Adrenal gland (tissue), 9 donors: ENCODE measurements at regions not wholly inside any gene's neighbourhood (a gene's known extent, or its start where the extent isn't known, plus 50 kb on each side); places are given as distances from the start of the nearest gene placed in this dataset.
A peak's percentile ranks its signal among the peaks of the same experiment; 100 is the strongest.

Experiments
- DNase-seq, 7 donors: peaks; one replicate each; pipeline ENCODE4 v3.0.0-alpha.2; 2019 to 2020
- H3K27ac ChIP-seq, 5 donors: fragments of 200-600 bp; sonication (generic) in 4 of 5; 1 replicate in 3 of 5; 2 replicates in 2 of 5; pipeline versions ENCODE4 v1.5.1 to v1.8.0; 2016 to 2020; ENCODE audit warnings: mild to moderate bottlenecking in 1 of 5
- H3K27me3 ChIP-seq: fragments of 200-600 bp; 2 replicates; pipeline ENCODE4 v1.8.0; 2021
- H3K36me3 ChIP-seq, 2 donors: fragments of 200-600 bp; replicated peaks in 1 of 2; 1 replicate in 1 of 2; 2 replicates in 1 of 2; pipeline versions ENCODE4 v1.5.1 to v1.8.0; 2018 to 2022
- H3K4me1 ChIP-seq, 2 donors: fragments of 200-600 bp; replicated peaks in 1 of 2; 1 replicate in 1 of 2; 2 replicates in 1 of 2; pipeline versions ENCODE4 v1.5.1 to v1.8.0; 2018 to 2021
- H3K4me3 ChIP-seq, 4 donors: fragments of 200-600 bp; sonication (generic) in 3 of 4; one replicate each; pipeline ENCODE4 v1.5.1; 2016 to 2018
- H3K9me3 ChIP-seq, 3 donors: fragments of 200-600 bp; sonication (generic) in 1 of 3; replicated peaks in 1 of 3; 1 replicate in 2 of 3; 2 replicates in 1 of 3; pipeline versions ENCODE4 v1.5.1 to v1.8.0; 2016 to 2021
- CTCF ChIP-seq, 6 experiments: fragments of 450-650 bp in 4 of 6; fragments of 200-600 bp in 2 of 6; sonication (generic) in 1 of 6; IDR thresholded peaks; 1 replicate in 5 of 6; 2 replicates in 1 of 6; pipeline versions ENCODE4 v1.5.1 to v1.8.0; 2016 to 2021; ENCODE audit warnings: antibody characterized with exemption in 6 of 6, mild to moderate bottlenecking in 2 of 6, moderate library complexity in 1 of 6
- POLR2A ChIP-seq, 2 donors: fragments of 450-650 bp; IDR thresholded peaks; one replicate each; pipeline ENCODE4 v1.6.1; 2017; ENCODE audit warnings: antibody characterized with exemption in 2 of 2, mild to moderate bottlenecking in 2 of 2, moderate library complexity in 1 of 2
- WGBS, 4 donors: extraction: QIAGEN DNeasy Blood & Tissue Kit in 2 of 4; methylation state at CpG; one replicate each; pipeline versions ENCODE4 v1.1.5 to v1.1.7; 2013 to 2017; 5-methylcytosine and 5-hydroxymethylcytosine counted together
- intact Hi-C, 2 donors: fragments of 100-400 bp; cut with DNase I; formaldehyde crosslinking; loops; one replicate each; pipeline versions ENCODE4 v1.14.1 to v1.15.0; 2022 to 2023
- donor health status: healthy with polysubstance abuse.
- donor health status: Bipolar disorder and iron deficiency.
- donor health status: DM: yes; HTN: yes; CAD: no.
- donor health status: DM: no; HTN: no; CAD: no.
- donor health status: DM: no; HTN: no; CAD: no.

GRCh38 chr20:9912290-9912689 is 73.4 kb upstream of the PAK5 start:
- Histone ChIP-seq H3K27me3 (peaks cover 10% of the 10 kb centered on the region), H3K9me3 (no peaks in the 10 kb centered on the region), H3K36me3 (no peaks in the 10 kb centered on the region), H3K4me3 (no peak overlapping the region), H3K27ac (no peak overlapping the region), H3K4me1 (no peaks in the 10 kb centered on the region)
- 80 to 87% (median 83%) methylated on average over 5 of the region's 5 CpGs for WGBS, 4 donors
- TF ChIP-seq CTCF (IDR thresholded peaks at IDR 0.05) (no peak), POLR2A (IDR thresholded peaks at IDR 0.05) (no peak)
- no peak for DNase-seq
- intact Hi-C loops, result loop anchor here (10.0 kb wide), 1 partner anchor 297 kb away; no protein-coding TSS in a partner anchor

DNA sequence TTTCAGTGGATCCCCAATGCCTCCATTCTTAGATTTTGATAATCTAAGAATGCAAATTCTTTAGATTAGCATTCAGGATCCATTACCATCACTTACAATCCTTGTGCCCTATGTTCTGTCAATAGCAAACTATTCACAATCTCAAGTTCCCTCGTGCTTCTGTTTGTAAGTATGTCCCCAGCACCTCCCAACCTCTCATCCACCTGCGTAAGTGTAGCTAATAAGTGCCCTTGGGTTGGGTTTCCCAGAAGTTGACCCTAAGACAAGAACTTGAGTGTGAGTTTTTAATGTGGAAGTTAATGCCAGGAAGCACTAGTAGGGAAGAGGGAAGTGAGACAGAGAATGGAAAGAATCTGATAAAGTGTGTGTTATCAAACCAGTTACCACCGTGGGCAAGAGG is 72.6 kb upstream of the PAK5 start:
- Histone ChIP-seq H3K4me1 (no peaks in the 10 kb centered on the region), H3K4me3 (no peak overlapping the region), H3K9me3 (no peaks in the 10 kb centered on the region), H3K27ac (no peak overlapping the region), H3K36me3 (no peaks in the 10 kb centered on the region), H3K27me3 (peaks cover 10% of the 10 kb centered on the region)
- DNase-seq, result no peak
- TF ChIP-seq CTCF (IDR thresholded peaks at IDR 0.05) (no peak), POLR2A (IDR thresholded peaks at IDR 0.05) (no peak)
- intact Hi-C loops, result loop anchor here (10.0 kb wide), 1 partner anchor 297 kb away; no protein-coding TSS in a partner anchor
- WGBS, 4 donors, result 62 to 73% (median 64%) methylated on average over 3 of the region's 3 CpGs

DNA sequence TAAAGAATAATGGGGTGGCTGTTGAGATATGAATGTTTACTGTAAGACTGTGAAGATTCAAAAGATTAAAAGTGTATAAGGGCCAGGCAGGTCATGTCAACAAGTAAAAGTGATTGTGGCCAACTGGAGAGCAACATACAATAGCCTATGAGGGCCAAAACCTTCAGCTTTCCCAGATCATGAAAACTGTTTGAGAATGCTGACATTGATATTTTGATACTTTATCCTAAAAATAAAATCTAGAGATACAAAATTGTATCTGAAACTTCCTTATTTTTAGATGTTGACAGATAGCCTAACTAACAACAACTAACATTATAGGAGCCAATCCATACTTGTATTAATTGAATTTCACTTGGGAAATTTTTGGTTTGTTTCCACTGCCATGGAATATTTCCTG is 70.3 kb upstream of the PAK5 start:
- Histone ChIP-seq H3K36me3 (no peaks in the 10 kb centered on the region), H3K9me3 (no peaks in the 10 kb centered on the region), H3K27ac (no peak overlapping the region), H3K4me1 (no peaks in the 10 kb centered on the region), H3K27me3 (peaks cover 10% of the 10 kb centered on the region), H3K4me3 (no peak overlapping the region)
- DNase-seq, result no peak
- intact Hi-C loops, result loop anchor here in 1 of 2 donors (10.0 kb wide), 1 partner anchor 504 kb away; no protein-coding TSS in a partner anchor
- TF ChIP-seq POLR2A (IDR thresholded peaks at IDR 0.05), result no peak
- TF ChIP-seq CTCF (IDR thresholded peaks at IDR 0.05), result no peak

DNA sequence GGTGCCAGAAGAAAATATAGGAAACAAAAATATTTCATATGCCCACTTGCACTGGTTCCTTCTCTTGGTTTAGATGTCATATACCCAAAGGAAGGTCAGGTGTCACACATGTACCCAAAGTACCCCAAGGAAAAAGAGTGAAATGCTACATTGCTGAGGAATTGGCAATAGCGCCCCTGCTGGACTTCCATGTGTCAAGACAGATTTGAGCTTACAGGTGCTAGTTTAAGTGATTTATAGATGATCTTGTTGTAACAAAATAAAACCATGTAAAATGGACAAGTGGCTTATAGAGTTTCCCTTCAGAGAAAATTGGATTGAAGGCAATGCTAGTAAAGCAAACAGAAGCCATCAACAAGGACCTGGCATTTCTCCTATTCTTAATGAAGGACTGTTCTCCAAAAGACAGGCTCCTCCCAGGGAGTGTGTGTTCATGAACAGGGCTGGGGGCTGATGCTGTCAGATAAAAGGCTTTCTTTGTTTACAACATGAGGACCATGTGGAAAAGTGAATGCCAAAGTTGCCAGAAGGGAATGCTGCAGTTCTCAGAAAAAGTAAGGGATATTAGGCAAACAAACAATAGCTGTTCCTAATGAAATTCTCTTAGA is 64.3 kb upstream of the PAK5 start:
- no peaks in the 10 kb centered on the region for H3K4me1 ChIP-seq
- no peaks in the 10 kb centered on the region for H3K36me3 ChIP-seq
- DNase-seq, result peak in 1 of 7 donors; percentile 6
- peak in 3 of 6 experiments; percentile 6 to 27 (median 12) for TF ChIP-seq CTCF (IDR thresholded peaks at IDR 0.05)
- no peak for TF ChIP-seq POLR2A (IDR thresholded peaks at IDR 0.05)
- H3K9me3 ChIP-seq, result no peaks in the 10 kb centered on the region
- intact Hi-C loops, result loop anchor here in 1 of 2 donors (10.0 kb wide), 1 partner anchor 498 kb away; no protein-coding TSS in a partner anchor
- 23 to 36% (median 27%) methylated on average over 1 of the region's 1 CpG for WGBS, 4 donors
- H3K27me3 ChIP-seq, result no peaks in the 10 kb centered on the region
- H3K27ac ChIP-seq, result no peak overlapping the region
- no peak overlapping the region for H3K4me3 ChIP-seq
